Activated T-cell treated with anti-CD3 and anti-CD28 coated beads, Interleukin-2, amount 50 U/mL, for 4 hours (primary cell): ENCODE measurements at regions not wholly inside any gene's neighbourhood (a gene's known extent, or its start where the extent isn't known, plus 50 kb on each side); places are given as distances from the start of the nearest gene placed in this dataset.
A peak's percentile ranks its signal among the peaks of the same experiment; 100 is the strongest.

ENCODE experiments used
- ATAC-seq, 2 donors: fragments of 200-7000 bp; cut with Tn5 transposase; one replicate each; pipeline ENCODE4 v1.10.0; 2021
- DNase-seq: peaks from one replicate; pipeline ENCODE4 v3.0.0-alpha.2; 2020
- H3K27me3 Mint-ChIP-seq: one replicate; pipeline ENCODE4 v1.8.0; 2021; ENCODE audit warnings: low read depth, mixed read lengths
- H3K36me3 Mint-ChIP-seq: one replicate; pipeline ENCODE4 v1.8.0; 2022; ENCODE audit warnings: mixed read lengths; ENCODE audit not compliant: insufficient read depth
- H3K4me1 Mint-ChIP-seq: one replicate; pipeline ENCODE4 v1.8.0; 2021; ENCODE audit warnings: low read depth, mixed read lengths
- H3K4me3 Mint-ChIP-seq: one replicate; pipeline ENCODE4 v1.8.0; 2021; ENCODE audit warnings: mild to moderate bottlenecking, moderate library complexity, mixed read lengths
- H3K9me3 Mint-ChIP-seq: one replicate; pipeline ENCODE4 v1.8.0; 2021; ENCODE audit warnings: mixed read lengths

- peaks cover 8% of the 10 kb centered on the region for H3K9me3 Mint-ChIP-seq
- H3K4me3 Mint-ChIP-seq, result no peak overlapping the region
- H3K4me1 Mint-ChIP-seq, result no peaks in the 10 kb centered on the region
- no peak for ATAC-seq
- DNase-seq, result no peak
- peaks cover 2% of the 10 kb centered on the region for H3K36me3 Mint-ChIP-seq
- H3K27me3 Mint-ChIP-seq, result peaks cover 3% of the 10 kb centered on the region
Observed at GRCh38 chr1:75984781-75985180, 52.6 kb upstream of the ASB17 start.

- Mint-ChIP-seq H3K4me1 (no peaks in the 10 kb centered on the region), H3K36me3 (peaks cover 2% of the 10 kb centered on the region), H3K9me3 (peaks cover 8% of the 10 kb centered on the region), H3K4me3 (no peak overlapping the region), H3K27me3 (peaks cover 3% of the 10 kb centered on the region)
- no peak for DNase-seq
- no peak for ATAC-seq
Observed at GRCh38 chr1:75985827-75986226, 53.6 kb upstream of the ASB17 start.

GRCh38 chr1:75986478-75986877, 54.3 kb upstream of the ASB17 start:
- peaks cover 3% of the 10 kb centered on the region for H3K27me3 Mint-ChIP-seq
- H3K4me3 Mint-ChIP-seq, result no peak overlapping the region
- no peak for ATAC-seq
- H3K4me1 Mint-ChIP-seq, result no peaks in the 10 kb centered on the region
- no peak for DNase-seq
- peaks cover 2% of the 10 kb centered on the region for H3K36me3 Mint-ChIP-seq
- peaks cover 8% of the 10 kb centered on the region for H3K9me3 Mint-ChIP-seq

GRCh38 chr1:75989121-75989520, 56.9 kb upstream of the ASB17 start:
- ATAC-seq (no peak), DNase-seq (no peak)
- Mint-ChIP-seq H3K27me3 (peaks cover 4% of the 10 kb centered on the region), H3K4me1 (no peaks in the 10 kb centered on the region), H3K36me3 (no peaks in the 10 kb centered on the region), H3K9me3 (peaks cover 4% of the 10 kb centered on the region), H3K4me3 (no peak overlapping the region)

- ATAC-seq, result no peak
Observed at GRCh38 chr1:75990686-75991085, 58.5 kb upstream of the ASB17 start.

GRCh38 chr1:75991497-75992114, 59.4 kb upstream of the ASB17 start:
- Mint-ChIP-seq H3K27me3 (peaks cover 4% of the 10 kb centered on the region), H3K36me3 (no peaks in the 10 kb centered on the region), H3K4me1 (no peaks in the 10 kb centered on the region), H3K4me3 (no peak overlapping the region), H3K9me3 (no peaks in the 10 kb centered on the region)
- DNase-seq (peak; percentile 66), ATAC-seq (peak; percentile 43 to 58)

More at GRCh38 chr1:75990686-75991085, 58.5 kb upstream of the ASB17 start:
- DNase-seq, result no peak
- Mint-ChIP-seq H3K4me3 (no peak overlapping the region), H3K36me3 (no peaks in the 10 kb centered on the region), H3K27me3 (peaks cover 4% of the 10 kb centered on the region), H3K4me1 (no peaks in the 10 kb centered on the region), H3K9me3 (no peaks in the 10 kb centered on the region)

- DNase-seq (no peak), ATAC-seq (no peak)
- Mint-ChIP-seq H3K27me3 (peaks cover 4% of the 10 kb centered on the region), H3K4me3 (no peak overlapping the region), H3K9me3 (no peaks in the 10 kb centered on the region), H3K4me1 (no peaks in the 10 kb centered on the region), H3K36me3 (no peaks in the 10 kb centered on the region)
Observed at GRCh38 chr1:75992312-75992711, 60.1 kb upstream of the ASB17 start.

- Mint-ChIP-seq H3K4me1 (no peaks in the 10 kb centered on the region), H3K36me3 (no peaks in the 10 kb centered on the region), H3K9me3 (peaks cover 3% of the 10 kb centered on the region), H3K4me3 (no peak overlapping the region), H3K27me3 (peaks cover 2% of the 10 kb centered on the region)
- ATAC-seq (no peak), DNase-seq (no peak)
Observed at GRCh38 chr1:75993661-75994060, 61.5 kb upstream of the ASB17 start.

GRCh38 chr1:75996196-75996595, 64.0 kb upstream of the ASB17 start:
- Mint-ChIP-seq H3K4me1 (no peaks in the 10 kb centered on the region), H3K27me3 (peaks cover 2% of the 10 kb centered on the region), H3K36me3 (no peaks in the 10 kb centered on the region), H3K9me3 (peaks cover 3% of the 10 kb centered on the region), H3K4me3 (no peak overlapping the region)
- ATAC-seq (no peak), DNase-seq (no peak)

- Mint-ChIP-seq H3K36me3 (no peaks in the 10 kb centered on the region), H3K27me3 (no peaks in the 10 kb centered on the region), H3K4me1 (no peaks in the 10 kb centered on the region), H3K4me3 (no peak overlapping the region), H3K9me3 (peaks cover 3% of the 10 kb centered on the region)
- peak; percentile 43 to 58 for ATAC-seq
- no peak for DNase-seq
Observed at GRCh38 chr1:75999034-75999433, 66.8 kb upstream of the ASB17 start.

GRCh38 chr1:76003946-76004345, 70.6 kb upstream of the ST6GALNAC3 start:
- H3K27me3 Mint-ChIP-seq, result no peaks in the 10 kb centered on the region
- DNase-seq (no peak), ATAC-seq (no peak)
- no peaks in the 10 kb centered on the region for H3K4me1 Mint-ChIP-seq
- H3K36me3 Mint-ChIP-seq, result no peaks in the 10 kb centered on the region
- H3K4me3 Mint-ChIP-seq, result no peak overlapping the region
- no peaks in the 10 kb centered on the region for H3K9me3 Mint-ChIP-seq

GRCh38 chr1:76005765-76006164, 68.8 kb upstream of the ST6GALNAC3 start:
- Mint-ChIP-seq H3K4me3 (no peak overlapping the region), H3K36me3 (no peaks in the 10 kb centered on the region), H3K27me3 (no peaks in the 10 kb centered on the region), H3K4me1 (no peaks in the 10 kb centered on the region), H3K9me3 (no peaks in the 10 kb centered on the region)
- DNase-seq (no peak), ATAC-seq (no peak)

GRCh38 chr1:76006234-76006633, 68.3 kb upstream of the ST6GALNAC3 start:
- DNase-seq, result no peak
- H3K4me3 Mint-ChIP-seq, result no peak overlapping the region
- H3K27me3 Mint-ChIP-seq, result no peaks in the 10 kb centered on the region
- ATAC-seq, result no peak
- H3K4me1 Mint-ChIP-seq, result no peaks in the 10 kb centered on the region
- no peaks in the 10 kb centered on the region for H3K36me3 Mint-ChIP-seq
- no peaks in the 10 kb centered on the region for H3K9me3 Mint-ChIP-seq

GRCh38 chr1:76010802-76011201, 63.7 kb upstream of the ST6GALNAC3 start:
- Mint-ChIP-seq H3K4me3 (no peak overlapping the region), H3K27me3 (no peaks in the 10 kb centered on the region), H3K9me3 (no peaks in the 10 kb centered on the region), H3K36me3 (no peaks in the 10 kb centered on the region), H3K4me1 (no peaks in the 10 kb centered on the region)
- ATAC-seq, result no peak
- DNase-seq, result no peak

GRCh38 chr1:76012341-76013205, 62.0 kb upstream of the ST6GALNAC3 start:
- no peaks in the 10 kb centered on the region for H3K9me3 Mint-ChIP-seq
- H3K27me3 Mint-ChIP-seq, result no peaks in the 10 kb centered on the region

More at GRCh38 chr1:76012341-76013205, 62.0 kb upstream of the ST6GALNAC3 start:
- no peaks in the 10 kb centered on the region for H3K36me3 Mint-ChIP-seq
- H3K4me3 Mint-ChIP-seq, result no peak overlapping the region
- no peaks in the 10 kb centered on the region for H3K4me1 Mint-ChIP-seq
- ATAC-seq (no peak), DNase-seq (no peak)
